H1 (cell line): ENCODE measurements at regions not wholly inside any gene's neighbourhood (a gene's known extent, or its start where the extent isn't known, plus 50 kb on each side); places are given as distances from the start of the nearest gene placed in this dataset.

Experiments used
- CTCF ChIA-PET: fragments of 300-600 bp; sonication (Branson Sonifier 250); formaldehyde crosslinking; loops from one replicate; lab custom pipeline; 2021; ENCODE audit not compliant: partially characterized antibody; lab: Charles Lee
- POLR2A ChIA-PET: fragments of 300-600 bp; sonication (Branson Sonifier 250); formaldehyde crosslinking; loops from one replicate; lab custom pipeline; 2021; ENCODE audit warnings: inconsistent platforms; ENCODE audit not compliant: partially characterized antibody; lab: Charles Lee
- DNase-seq, 2 experiments: peaks; one replicate each; pipeline versions ENCODE4 v3.0.0 to v3.0.0-alpha.2; 2010 to 2022; ENCODE audit warnings: low spot score in 2 of 2, low read depth in 1 of 2, mixed read lengths in 1 of 2
- FAIRE-seq: peaks from 2 replicates; lab custom pipeline; 2011; peaks lifted over from hg19 to GRCh38; lab: Jason Lieb, UNC
- H2AFZ ChIP-seq: 2 replicates; pipeline ENCODE4 v1.8.1; 2012; ENCODE audit warnings: low read length, inconsistent platforms
- H2AK5ac ChIP-seq: 2 replicates; pipeline ENCODE4 v1.6.1; 2013; ENCODE audit warnings: low read depth, low read length
- H2BK120ac ChIP-seq: replicated peaks from 2 replicates; pipeline ENCODE3; 2013; ENCODE audit warnings: low read depth, low read length, inconsistent platforms
- H2BK12ac ChIP-seq: 2 replicates; pipeline ENCODE4 v1.6.1; 2013; ENCODE audit warnings: low read depth, low read length
- H2BK15ac ChIP-seq: 2 replicates; pipeline ENCODE4 v1.6.1; 2013; ENCODE audit warnings: low read length
- H2BK20ac ChIP-seq: 2 replicates; pipeline ENCODE4 v1.6.1; 2013; ENCODE audit warnings: low read length
- H2BK5ac ChIP-seq: 2 replicates; pipeline ENCODE4 v1.6.1; 2013; ENCODE audit warnings: low read depth, low read length
- H3K14ac ChIP-seq: 2 replicates; pipeline ENCODE4 v1.6.1; 2013; ENCODE audit warnings: inconsistent platforms; ENCODE audit not compliant: insufficient read length
- H3K18ac ChIP-seq: 2 replicates; pipeline ENCODE4 v1.6.1; 2013; ENCODE audit warnings: low read length; ENCODE audit errors: extremely low read depth
- H3K23ac ChIP-seq: 2 replicates; pipeline ENCODE4 v1.6.1; 2013; ENCODE audit warnings: inconsistent platforms; ENCODE audit not compliant: insufficient read length
- H3K23me2 ChIP-seq: 2 replicates; pipeline ENCODE4 v1.6.1; 2013; ENCODE audit warnings: low read depth, low read length
- H3K27ac ChIP-seq: 2 replicates; pipeline ENCODE4 v1.6.1; 2011; ENCODE audit warnings: low read depth, low read length, inconsistent platforms
- H3K27me3 ChIP-seq, 4 experiments: replicated peaks in 1 of 4; 1 replicate in 1 of 4; 2 replicates in 3 of 4; pipeline versions ENCODE4 v1.6.1 to v1.8.1; 2011 to 2013; ENCODE audit warnings: low read length in 3 of 4, mild to moderate bottlenecking in 3 of 4, inconsistent platforms in 2 of 4, mixed read lengths in 2 of 4, moderate library complexity in 1 of 4; ENCODE audit not compliant: control insufficient read depth in 3 of 4, insufficient read depth in 3 of 4; ENCODE audit errors: extremely low read depth in 1 of 4
- H3K36me3 ChIP-seq, 4 experiments: 2 replicates each; pipeline versions ENCODE4 v1.6.1 to v1.8.1; 2011 to 2013; ENCODE audit warnings: mild to moderate bottlenecking in 4 of 4, low read length in 3 of 4, moderate library complexity in 2 of 4, control low read depth in 1 of 4, inconsistent platforms in 1 of 4; ENCODE audit not compliant: insufficient read depth in 4 of 4, control insufficient read depth in 2 of 4
- H3K4ac ChIP-seq: replicated peaks from 2 replicates; pipeline ENCODE3; 2013; ENCODE audit warnings: low read length, low read depth, mixed read lengths, inconsistent platforms; ENCODE audit not compliant: insufficient read length
- H3K4me1 ChIP-seq, 4 experiments: replicated peaks in 1 of 4; 1 replicate in 1 of 4; 2 replicates in 3 of 4; pipeline versions ENCODE4 v1.6.1 to v1.8.1; 2011 to 2013; ENCODE audit warnings: low read length in 3 of 4, inconsistent platforms in 2 of 4, mixed read lengths in 1 of 4; ENCODE audit not compliant: insufficient read depth in 4 of 4, control insufficient read depth in 3 of 4
- H3K4me2 ChIP-seq, 2 experiments: 2 replicates each; pipeline versions ENCODE4 v1.6.1 to v1.8.1; 2011 to 2013; ENCODE audit warnings: low read depth in 2 of 2, low read length in 2 of 2, control low read depth in 1 of 2, inconsistent platforms in 1 of 2, mild to moderate bottlenecking in 1 of 2; ENCODE audit not compliant: insufficient read depth in 1 of 2
- H3K4me3 ChIP-seq, 4 experiments: fragments of 200-600, 300-600 bp in 1 of 4; sonication (generic), shearing (Covaris generic), sonication (Bioruptor Twin) in 1 of 4; 2 replicates each; pipeline versions ENCODE4 v1.5.1 to v1.8.1; 2011 to 2016; ENCODE audit warnings: low read length in 4 of 4, low read depth in 3 of 4, control low read depth in 2 of 4, inconsistent platforms in 2 of 4, mild to moderate bottlenecking in 2 of 4, mixed read lengths in 1 of 4, moderate library complexity in 1 of 4; ENCODE audit not compliant: insufficient read depth in 2 of 4; ENCODE audit errors: extremely low read depth in 1 of 4
- H3K56ac ChIP-seq: replicated peaks from 2 replicates; pipeline ENCODE3; 2013; ENCODE audit warnings: low read depth, mild to moderate bottlenecking, mixed read lengths, low read length, inconsistent platforms; ENCODE audit not compliant: insufficient read length
- H3K79me1 ChIP-seq: 2 replicates; pipeline ENCODE4 v1.6.1; 2013; ENCODE audit warnings: low read depth, low read length, control low read depth
- H3K79me2 ChIP-seq, 2 experiments: 2 replicates each; pipeline versions ENCODE4 v1.6.1 to v1.8.1; 2012 to 2013; ENCODE audit warnings: low read length in 2 of 2, mild to moderate bottlenecking in 2 of 2, inconsistent platforms in 1 of 2; ENCODE audit not compliant: insufficient read depth in 2 of 2, control insufficient read depth in 1 of 2
- H3K9ac ChIP-seq, 4 experiments: replicated peaks in 1 of 4; 1 replicate in 1 of 4; 2 replicates in 3 of 4; pipeline versions ENCODE4 v1.6.1 to v1.8.1; 2011 to 2013; ENCODE audit warnings: low read depth in 3 of 4, low read length in 3 of 4, control low read depth in 2 of 4, mild to moderate bottlenecking in 2 of 4, moderate library complexity in 2 of 4, inconsistent platforms in 1 of 4; ENCODE audit errors: extremely low read depth in 1 of 4
- H3K9me3 ChIP-seq, 2 experiments: 2 replicates each; pipeline versions ENCODE4 v1.6.1 to v1.8.1; 2012 to 2013; ENCODE audit warnings: mild to moderate bottlenecking in 2 of 2, moderate library complexity in 2 of 2, control low read depth in 1 of 2, inconsistent platforms in 1 of 2, low read depth in 1 of 2, low read length in 1 of 2, mixed read lengths in 1 of 2; ENCODE audit not compliant: insufficient read depth in 2 of 2
- H4K20me1 ChIP-seq, 2 experiments: replicated peaks in 1 of 2; 2 replicates each; pipeline versions ENCODE3 to v1.8.1; 2011 to 2013; ENCODE audit warnings: inconsistent platforms in 2 of 2, low read length in 2 of 2, mild to moderate bottlenecking in 1 of 2; ENCODE audit not compliant: insufficient read depth in 2 of 2, control insufficient read depth in 1 of 2
- H4K5ac ChIP-seq: 2 replicates; pipeline ENCODE4 v1.6.1; 2013; ENCODE audit warnings: low read length, low read depth, mixed read lengths, inconsistent platforms; ENCODE audit not compliant: insufficient read length
- H4K8ac ChIP-seq: 2 replicates; pipeline ENCODE4 v1.8.0; 2013; ENCODE audit warnings: mild to moderate bottlenecking, moderate library complexity, low read length, inconsistent platforms; ENCODE audit not compliant: insufficient read depth; ENCODE audit errors: extremely low read depth
- H4K91ac ChIP-seq: replicated peaks from 2 replicates; pipeline ENCODE3; 2013; ENCODE audit warnings: low read length, mixed read lengths, inconsistent platforms; ENCODE audit not compliant: insufficient read length
- ATF3 ChIP-seq: IDR thresholded peaks from 2 replicates; pipeline ENCODE4 v1.6.1; 2011; ENCODE audit warnings: low read depth, mild to moderate bottlenecking, low read length; ENCODE audit not compliant: insufficient read depth
- GABPA ChIP-seq: IDR thresholded peaks from 2 replicates; pipeline ENCODE4 v1.6.1; 2011; ENCODE audit warnings: mild to moderate bottlenecking, low read length, moderate library complexity, borderline replicate concordance; ENCODE audit not compliant: insufficient read depth
- RXRA ChIP-seq: IDR thresholded peaks from 2 replicates; pipeline ENCODE4 v1.6.1; 2011; ENCODE audit warnings: low read depth, mild to moderate bottlenecking, low read length, moderate library complexity; ENCODE audit not compliant: insufficient read depth
- SP4 ChIP-seq: IDR thresholded peaks from 2 replicates; pipeline ENCODE4 v1.6.1; 2012; ENCODE audit warnings: low read length, inconsistent platforms
- TCF12 ChIP-seq: IDR thresholded peaks from 2 replicates; pipeline ENCODE4 v1.6.1; 2011; ENCODE audit warnings: low read depth, mild to moderate bottlenecking, low read length
- ZNF274 ChIP-seq: IDR thresholded peaks from 2 replicates; pipeline ENCODE4 v1.7.0; 2012; ENCODE audit warnings: low read length, borderline replicate concordance; ENCODE audit errors: extremely low read depth
- WGBS, 2 experiments: shearing (Covaris generic) in 1 of 2; methylation state at CpG; one replicate each; pipeline versions ENCODE4 v1.1.6 to v1.1.7; 2013 to 2015; ENCODE audit warnings: low lambda C conversion rate in 2 of 2, mixed read lengths in 2 of 2, inconsistent platforms in 1 of 2, low coverage in 1 of 2, missing lambda C conversion rate in 1 of 2; ENCODE audit not compliant: insufficient replicate concordance in 2 of 2, insufficient coverage in 1 of 2, insufficient read length in 1 of 2; ENCODE audit errors: extremely low coverage in 1 of 2, missing lambda C conversion rate in 1 of 2; 5-methylcytosine and 5-hydroxymethylcytosine counted together

- Histone ChIP-seq H4K20me1 (no peaks in the 10 kb centered on the region), H2AK5ac (no peak overlapping the region), H3K56ac (no peak overlapping the region), H3K4me2 (no peak overlapping the region), H3K27ac (no peak overlapping the region), H3K79me1 (no peaks in the 10 kb centered on the region), H3K4me1 (peaks cover 0 to 3% (median 0%) of the 10 kb centered on the region in 4 experiments; a peak in 3 of 7 replicates), H4K91ac (no peak overlapping the region), H2BK12ac (no peak overlapping the region), H2BK5ac (no peak overlapping the region), H3K23ac (peak overlapping the region; percentile 18), H3K9ac (no peak overlapping the region; a peak in 1 of 7 replicates), H3K36me3 (no peaks in the 10 kb centered on the region), H2BK20ac (no peak overlapping the region), H3K9me3 (no peaks in the 10 kb centered on the region), H3K79me2 (no peaks in the 10 kb centered on the region), H4K5ac (no peak overlapping the region), H2BK120ac (no peak overlapping the region), H3K4ac (no peak overlapping the region), H2BK15ac (no peak overlapping the region), H4K8ac (0 out of 2 replicates have a peak overlapping the region, but pooled peaks have one; percentile 23), H2AFZ (no peak overlapping the region), H3K27me3 (no peaks in the 10 kb centered on the region), H3K18ac (no peak overlapping the region), H3K4me3 (no peak overlapping the region), H3K14ac (no peak overlapping the region), H3K23me2 (no peaks in the 10 kb centered on the region)
- 100% methylated on average over 2 of the region's 2 CpGs; no CpG with 5 or more reads in 1 of the 2 experiments for WGBS, 2 experiments
- POLR2A ChIA-PET = no interaction called here
- no peak for TF ChIP-seq TCF12
- no peak for TF ChIP-seq ATF3
- no peak for TF ChIP-seq ZNF274
- no peak for TF ChIP-seq SP4
- TF ChIP-seq RXRA = no peak
- TF ChIP-seq GABPA = no peak
- DNase-seq = no peak
- FAIRE-seq = no peak
- CTCF ChIA-PET = interaction anchor here (0.5 to 2.3 kb wide), 2 partner anchors 8 to 106 kb away, joined by 3 to 8 read pairs; no protein-coding TSS in a partner anchor
Observed at GRCh38 chr13:50409220-50409619, 394.0 kb downstream of the KCNRG start.
